Hepatocyte (in vitro differentiated cells): ENCODE measurements at regions not wholly inside any gene's neighbourhood (a gene's known extent, or its start where the extent isn't known, plus 50 kb on each side); places are given as distances from the start of the nearest gene placed in this dataset.

Experiments used
- DNase-seq: peaks from one replicate; pipeline ENCODE4 v3.0.0-alpha.2; 2016; ENCODE audit warnings: low spot score
- H2AFZ ChIP-seq: fragments of 200-600 bp; sonication (generic); 2 replicates; pipeline ENCODE4 v1.6.0; 2016; ENCODE audit warnings: antibody characterized with exemption, mild to moderate bottlenecking
- H3K27ac ChIP-seq: fragments of 200-600 bp; sonication (generic); 2 replicates; pipeline ENCODE4 v1.5.1; 2016; ENCODE audit warnings: mild to moderate bottlenecking
- H3K27me3 ChIP-seq: fragments of 200-600 bp; sonication (generic); 2 replicates; pipeline ENCODE4 v1.6.1; 2016
- H3K36me3 ChIP-seq: fragments of 200-600 bp; sonication (generic); replicated peaks from 2 replicates; pipeline ENCODE4 v1.5.1; 2016; ENCODE audit warnings: low read depth; ENCODE audit not compliant: insufficient read depth
- H3K4me1 ChIP-seq: fragments of 200-600 bp; sonication (generic); 2 replicates; pipeline ENCODE4 v1.5.1; 2016; ENCODE audit warnings: mild to moderate bottlenecking, moderate library complexity; ENCODE audit not compliant: insufficient read depth
- H3K4me2 ChIP-seq: fragments of 200-600 bp; sonication (generic); 2 replicates; pipeline ENCODE4 v1.6.0; 2016
- H3K4me3 ChIP-seq: fragments of 200-600 bp; sonication (generic); 2 replicates; pipeline ENCODE4 v1.5.1; 2016; ENCODE audit warnings: mild to moderate bottlenecking
- H3K79me2 ChIP-seq: fragments of 200-600 bp; sonication (generic); 2 replicates; pipeline ENCODE4 v1.6.0; 2017; ENCODE audit warnings: mild to moderate bottlenecking
- H3K9me2 ChIP-seq: fragments of 200-600 bp; sonication (generic); replicated peaks from 2 replicates; pipeline ENCODE4 v1.6.0; 2017; ENCODE audit warnings: mild to moderate bottlenecking; ENCODE audit not compliant: insufficient read depth
- H3K9me3 ChIP-seq: fragments of 200-600 bp; sonication (generic); 2 replicates; pipeline ENCODE4 v1.5.1; 2016; ENCODE audit warnings: low read depth, mild to moderate bottlenecking
- H4K20me1 ChIP-seq: fragments of 200-600 bp; sonication (generic); 2 replicates; pipeline ENCODE4 v1.6.0; 2016; ENCODE audit warnings: mild to moderate bottlenecking; ENCODE audit not compliant: insufficient read depth, poor library complexity, severe bottlenecking
- EZH2 ChIP-seq: fragments of 200-600 bp; sonication (generic); IDR thresholded peaks from 2 replicates; pipeline ENCODE4 v1.6.1; 2016; ENCODE audit warnings: antibody characterized with exemption, mild to moderate bottlenecking, borderline replicate concordance
- EZH2phosphoT487 ChIP-seq: fragments of 200-600 bp; sonication (generic); IDR thresholded peaks from one replicate; pipeline ENCODE4 v1.6.1; 2018; ENCODE audit warnings: antibody characterized with exemption, mild to moderate bottlenecking, low read depth, moderate library complexity; ENCODE audit not compliant: unreplicated experiment, severe bottlenecking
- WGBS: methylation state at CpG from one replicate; pipeline ENCODE4 v1.1.6; 2016; ENCODE audit warnings: low lambda C conversion rate; ENCODE audit errors: missing lambda C conversion rate; 5-methylcytosine and 5-hydroxymethylcytosine counted together
- TF ChIP-seq, protein P1 (sequence below): fragments of 200-600 bp; sonication (generic); IDR thresholded peaks from 2 replicates; pipeline ENCODE4 v1.5.1; 2016; ENCODE audit warnings: antibody characterized with exemption, mild to moderate bottlenecking; ENCODE audit not compliant: poor library complexity

- 72% methylated on average over 2 of the region's 2 CpGs for WGBS
- H3K27me3 ChIP-seq: no peaks in the 10 kb centered on the region
- no peak overlapping the region for H2AFZ ChIP-seq
- H3K27ac ChIP-seq: no peak overlapping the region
- H3K9me3 ChIP-seq: no peaks in the 10 kb centered on the region
- H3K4me3 ChIP-seq: no peak overlapping the region
- H3K4me2 ChIP-seq: no peak overlapping the region
- H3K9me2 ChIP-seq: no peaks in the 10 kb centered on the region
- no peaks in the 10 kb centered on the region for H3K36me3 ChIP-seq
- no peak for DNase-seq
- TF ChIP-seq EZH2phosphoT487 (no peak), EZH2 (no peak)
- TF ChIP-seq, protein P1, sequence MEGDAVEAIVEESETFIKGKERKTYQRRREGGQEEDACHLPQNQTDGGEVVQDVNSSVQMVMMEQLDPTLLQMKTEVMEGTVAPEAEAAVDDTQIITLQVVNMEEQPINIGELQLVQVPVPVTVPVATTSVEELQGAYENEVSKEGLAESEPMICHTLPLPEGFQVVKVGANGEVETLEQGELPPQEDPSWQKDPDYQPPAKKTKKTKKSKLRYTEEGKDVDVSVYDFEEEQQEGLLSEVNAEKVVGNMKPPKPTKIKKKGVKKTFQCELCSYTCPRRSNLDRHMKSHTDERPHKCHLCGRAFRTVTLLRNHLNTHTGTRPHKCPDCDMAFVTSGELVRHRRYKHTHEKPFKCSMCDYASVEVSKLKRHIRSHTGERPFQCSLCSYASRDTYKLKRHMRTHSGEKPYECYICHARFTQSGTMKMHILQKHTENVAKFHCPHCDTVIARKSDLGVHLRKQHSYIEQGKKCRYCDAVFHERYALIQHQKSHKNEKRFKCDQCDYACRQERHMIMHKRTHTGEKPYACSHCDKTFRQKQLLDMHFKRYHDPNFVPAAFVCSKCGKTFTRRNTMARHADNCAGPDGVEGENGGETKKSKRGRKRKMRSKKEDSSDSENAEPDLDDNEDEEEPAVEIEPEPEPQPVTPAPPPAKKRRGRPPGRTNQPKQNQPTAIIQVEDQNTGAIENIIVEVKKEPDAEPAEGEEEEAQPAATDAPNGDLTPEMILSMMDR: no peak
- H3K79me2 ChIP-seq: no peaks in the 10 kb centered on the region
- H4K20me1 ChIP-seq: no peaks in the 10 kb centered on the region
- H3K4me1 ChIP-seq: no peaks in the 10 kb centered on the region
Observed at GRCh38 chr3:64925575-64925974, 237.8 kb upstream of the ADAMTS9 start.

DNA sequence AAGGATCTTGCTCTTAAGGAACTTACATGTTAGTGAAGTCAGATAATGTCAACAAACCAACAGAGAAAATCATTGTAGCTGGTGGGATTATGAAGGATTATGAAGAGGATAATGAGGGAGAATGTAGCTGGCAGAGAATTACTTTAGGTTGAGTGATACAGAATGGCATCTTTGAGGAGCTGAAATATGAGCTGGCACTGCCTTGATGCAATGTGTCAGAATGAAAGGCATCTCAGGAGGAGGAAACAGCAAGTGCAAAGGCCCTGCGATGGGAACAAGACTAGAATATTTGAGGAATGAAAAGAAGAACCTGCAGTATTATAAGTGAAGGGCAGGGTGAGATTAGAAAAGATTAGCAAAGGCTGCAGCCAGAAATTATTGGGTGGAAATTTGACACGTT is 237.2 kb upstream of the ADAMTS9 start:
- Histone ChIP-seq H3K79me2 (no peaks in the 10 kb centered on the region), H3K36me3 (no peaks in the 10 kb centered on the region), H3K27ac (no peak overlapping the region), H3K4me3 (no peak overlapping the region), H3K27me3 (no peaks in the 10 kb centered on the region), H3K4me1 (no peaks in the 10 kb centered on the region), H3K9me3 (no peaks in the 10 kb centered on the region), H4K20me1 (no peaks in the 10 kb centered on the region), H3K9me2 (no peaks in the 10 kb centered on the region), H2AFZ (no peak overlapping the region), H3K4me2 (no peak overlapping the region)
- WGBS: 95% methylated on average over 2 of the region's 2 CpGs
- DNase-seq: no peak
- no peak for TF ChIP-seq EZH2phosphoT487
- TF ChIP-seq, protein P1: no peak
- TF ChIP-seq EZH2: no peak

GRCh38 chr3:64922213-64922612 is 234.4 kb upstream of the ADAMTS9 start:
- H2AFZ ChIP-seq: no peak overlapping the region
- TF ChIP-seq EZH2phosphoT487 (no peak), EZH2 (no peak)
- TF ChIP-seq, protein P1: no peak
- no peaks in the 10 kb centered on the region for H3K27me3 ChIP-seq
- no peak overlapping the region for H3K27ac ChIP-seq
- no peak overlapping the region for H3K4me3 ChIP-seq
- H3K79me2 ChIP-seq: no peaks in the 10 kb centered on the region
- DNase-seq: no peak
- no peaks in the 10 kb centered on the region for H3K9me2 ChIP-seq
- peaks cover 3% of the 10 kb centered on the region for H3K4me1 ChIP-seq
- WGBS: 95% methylated on average over 2 of the region's 2 CpGs
- H3K9me3 ChIP-seq: no peaks in the 10 kb centered on the region
- no peaks in the 10 kb centered on the region for H4K20me1 ChIP-seq
- H3K36me3 ChIP-seq: no peaks in the 10 kb centered on the region
- no peak overlapping the region for H3K4me2 ChIP-seq
